ENCODE measurements at regions not wholly inside any gene's neighbourhood (a gene's known extent, or its start where the extent isn't known, plus 50 kb on each side); places are given as distances from the start of the nearest gene placed in this dataset.

GRCh38 chr11:70575396-70576060 is 177.2 kb downstream of the CTTN start:
- no peak for DNase-seq

GRCh38 chr11:70577258-70577603 is 178.9 kb downstream of the CTTN start:
- no peak for DNase-seq

GRCh38 chr11:70577948-70578347 is 179.6 kb downstream of the CTTN start:
- no peak for DNase-seq

GRCh38 chr11:70578371-70578770 is 180.0 kb downstream of the CTTN start:
- DNase-seq = no peak

GRCh38 chr11:70578831-70579230 is 180.5 kb downstream of the CTTN start:
- DNase-seq = no peak

- DNase-seq = no peak
Observed at GRCh38 chr11:70579316-70579955, 181.1 kb downstream of the CTTN start.

GRCh38 chr11:70580036-70580805 is 181.9 kb downstream of the CTTN start:
- no peak for DNase-seq

- DNase-seq = no peak
Observed at GRCh38 chr11:70581991-70582885, 183.9 kb downstream of the CTTN start.

GRCh38 chr11:70582886-70583641 is 184.7 kb downstream of the CTTN start:
- no peak for DNase-seq

GRCh38 chr11:70583781-70584218 is 185.5 kb downstream of the CTTN start:
- no peak for DNase-seq

GRCh38 chr11:70584498-70585235 is 186.3 kb downstream of the CTTN start:
- DNase-seq = no peak

- no peak for DNase-seq
Observed at GRCh38 chr11:70585236-70585545, 186.9 kb downstream of the CTTN start.

GRCh38 chr11:70586261-70587074 is 188.1 kb downstream of the CTTN start:
- DNase-seq = no peak

- DNase-seq = no peak
Observed at GRCh38 chr11:70587075-70587389, 188.7 kb downstream of the CTTN start.

- no peak for DNase-seq
Observed at GRCh38 chr11:70590356-70590991, 192.1 kb downstream of the CTTN start.

- DNase-seq = no peak
Observed at GRCh38 chr11:70592641-70593165, 194.4 kb downstream of the CTTN start.

- DNase-seq = no peak
Observed at GRCh38 chr11:70593446-70593983, 195.2 kb downstream of the CTTN start.

GRCh38 chr11:70594031-70594430 is 195.7 kb downstream of the CTTN start:
- DNase-seq = no peak

GRCh38 chr11:70594606-70595005 is 196.3 kb downstream of the CTTN start:
- no peak for DNase-seq

- DNase-seq = no peak
Observed at GRCh38 chr11:70595016-70595415, 196.7 kb downstream of the CTTN start.

All from CD4-positive, alpha-beta T cell treated with Interleukin-21 for 1 hour (primary cell).